Epidermal melanocyte (primary cell): ENCODE measurements at regions not wholly inside any gene's neighbourhood (a gene's known extent, or its start where the extent isn't known, plus 50 kb on each side); places are given as distances from the start of the nearest gene placed in this dataset.

Experiments used
- DNase-seq: peaks from one replicate; pipeline ENCODE4 v3.0.0; 2011; ENCODE audit warnings: low spot score; ENCODE audit not compliant: insufficient read length

- DNase-seq = no peak
Observed at GRCh38 chr18:45562567-45563479, 52.5 kb upstream of the SLC14A2 start.

- DNase-seq = no peak
Observed at GRCh38 chr18:45565280-45565970, 49.9 kb upstream of the SLC14A2 start.
